Central memory CD4-positive, alpha-beta T cell (primary cell): ENCODE measurements at regions not wholly inside any gene's neighbourhood (a gene's known extent, or its start where the extent isn't known, plus 50 kb on each side); places are given as distances from the start of the nearest gene placed in this dataset.

Experiments
- DNase-seq: peaks from one replicate; pipeline ENCODE4 v3.0.0; 2022

DNA sequence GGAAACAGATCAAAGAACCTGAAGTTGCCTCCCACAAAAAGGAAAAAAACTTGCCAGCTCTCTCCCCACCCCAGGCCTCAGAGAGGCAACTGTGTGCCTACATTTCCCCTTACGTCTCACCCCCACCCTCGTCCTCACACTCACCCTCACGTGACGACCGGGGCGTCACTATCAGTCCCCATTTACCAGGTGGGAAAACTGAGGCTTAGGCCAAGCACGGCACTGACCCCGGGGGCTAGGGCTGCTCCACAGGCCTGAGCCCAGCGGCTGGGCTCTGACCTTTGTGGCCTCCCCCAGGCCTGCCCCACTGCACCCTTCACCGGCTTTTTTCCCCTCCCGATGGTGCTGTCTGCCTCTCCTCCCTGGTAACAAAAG is 51.5 kb upstream of the RUNX3 start:
- peak; percentile 40 for DNase-seq

DNA sequence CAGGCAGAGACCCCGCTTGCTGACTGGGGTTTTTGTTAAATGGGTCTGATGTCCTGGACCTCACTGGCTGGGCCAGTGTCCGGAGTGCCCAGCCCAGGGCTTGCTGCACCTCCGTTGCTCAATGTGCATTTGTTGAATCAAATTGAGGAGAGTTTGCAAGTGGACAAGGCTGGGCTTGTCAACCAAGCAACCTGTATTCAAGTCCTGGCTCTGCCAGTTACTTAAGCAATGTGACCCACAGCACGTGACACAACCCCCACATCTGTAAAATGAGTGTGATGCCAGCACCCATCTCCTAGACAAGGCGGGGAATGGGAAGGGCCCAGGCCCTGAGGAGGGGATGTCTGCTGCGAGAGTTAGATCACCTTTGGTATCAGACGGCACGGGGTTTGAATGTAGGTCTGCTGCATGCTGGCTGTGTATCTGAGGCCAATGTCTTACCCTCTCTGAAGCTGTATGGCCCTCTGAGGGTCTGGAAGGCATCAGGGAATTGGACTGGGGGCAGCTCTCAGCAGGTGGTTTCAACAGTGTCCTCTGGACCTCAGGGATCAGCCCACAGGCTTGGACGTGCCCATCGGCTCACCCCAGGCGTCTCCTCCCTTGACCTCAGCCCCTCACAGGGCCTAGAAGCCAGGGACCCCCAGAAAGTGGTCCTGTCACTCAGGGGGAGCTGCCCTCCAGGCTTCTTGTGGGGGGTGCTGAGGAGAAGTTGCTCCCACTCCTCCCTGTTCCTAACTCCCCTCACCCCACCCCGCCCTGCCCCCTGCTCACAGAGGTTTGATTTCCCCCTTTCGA is 51.0 kb upstream of the RUNX3 start:
- DNase-seq = no peak
